ENCODE measurements at regions not wholly inside any gene's neighbourhood (a gene's known extent, or its start where the extent isn't known, plus 50 kb on each side); places are given as distances from the start of the nearest gene placed in this dataset.

GRCh38 chr3:127484601-127485388, 105.7 kb downstream of the TPRA1 start:
- no peak for TF ChIP-seq CTCF (conservative IDR thresholded peaks at IDR 0.05; ENCODE audit: low read depth, low read length)
- H3K4me3 ChIP-seq (ENCODE audit: low read depth, low read length) = no peak overlapping the region
- no peak for DNase-seq (ENCODE audit: low read depth)

- no peak for TF ChIP-seq CTCF (conservative IDR thresholded peaks at IDR 0.05; ENCODE audit: low read depth, low read length)
- no peak for DNase-seq (ENCODE audit: low read depth)
- no peak overlapping the region for H3K4me3 ChIP-seq (ENCODE audit: low read depth, low read length)
Measured at GRCh38 chr3:127483902-127484591, 106.5 kb downstream of the TPRA1 start.

GRCh38 chr3:127483005-127483641, 107.4 kb downstream of the TPRA1 start:
- TF ChIP-seq CTCF (conservative IDR thresholded peaks at IDR 0.05; ENCODE audit: low read depth, low read length) = no peak
- DNase-seq (ENCODE audit: low read depth) = no peak
- H3K4me3 ChIP-seq (ENCODE audit: low read depth, low read length) = no peak overlapping the region

- no peak overlapping the region for H3K4me3 ChIP-seq (ENCODE audit: low read depth, low read length)
- no peak for DNase-seq (ENCODE audit: low read depth)
- TF ChIP-seq CTCF (conservative IDR thresholded peaks at IDR 0.05; ENCODE audit: low read depth, low read length) = no peak
Measured at GRCh38 chr3:127482216-127483004, 108.1 kb downstream of the TPRA1 start.

- DNase-seq (ENCODE audit: low read depth) = no peak
- no peak overlapping the region for H3K4me3 ChIP-seq (ENCODE audit: low read depth, low read length)
- no peak for TF ChIP-seq CTCF (conservative IDR thresholded peaks at IDR 0.05; ENCODE audit: low read depth, low read length)
Measured at GRCh38 chr3:127480196-127480954, 110.2 kb downstream of the TPRA1 start.

- DNase-seq (ENCODE audit: low read depth) = no peak
- H3K4me3 ChIP-seq (ENCODE audit: low read depth, low read length) = no peak overlapping the region
- no peak for TF ChIP-seq CTCF (conservative IDR thresholded peaks at IDR 0.05; ENCODE audit: low read depth, low read length)
Measured at GRCh38 chr3:127479449-127479848, 111.1 kb downstream of the TPRA1 start.
